Omental fat pad (tissue), 3 donors: ENCODE measurements at regions not wholly inside any gene's neighbourhood (a gene's known extent, or its start where the extent isn't known, plus 50 kb on each side); places are given as distances from the start of the nearest gene placed in this dataset.

Experiments
- ATAC-seq: fragments of 150-250 bp; one replicate; pipeline ENCODE4 v1.9.1; 2016; ENCODE audit warnings: mild to moderate bottlenecking, moderate library complexity; ENCODE audit not compliant: low FRiP score
- DNase-seq: peaks from one replicate; pipeline ENCODE4 v3.0.0-alpha.2; 2019; ENCODE audit warnings: low spot score
- CTCF ChIP-seq, 3 donors: fragments of 450-650 bp; IDR thresholded peaks; one replicate each; pipeline ENCODE4 v1.5.1; 2016 to 2017; ENCODE audit warnings: antibody characterized with exemption in 3 of 3, mild to moderate bottlenecking in 3 of 3, moderate library complexity in 2 of 3

DNA sequence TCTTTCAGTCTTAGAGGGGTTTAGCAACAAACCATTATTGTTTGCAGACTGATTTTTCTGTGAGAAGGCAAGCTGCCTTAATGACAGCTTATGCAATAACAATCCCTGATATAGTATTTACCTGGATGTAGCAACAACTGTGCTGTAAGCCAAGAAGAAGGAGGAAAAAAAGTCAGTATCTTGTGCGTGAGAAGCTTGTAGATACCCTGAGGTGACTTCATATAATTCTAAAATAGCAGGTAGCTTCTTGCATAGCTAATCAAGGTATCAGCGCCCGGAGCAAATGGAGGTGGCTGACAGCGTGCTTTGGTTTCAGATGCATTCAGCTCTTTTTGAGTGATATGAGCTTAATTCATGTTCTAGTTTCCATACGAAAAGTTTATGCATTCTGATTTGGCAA is 309.8 kb downstream of the KLF5 start:
- no peak for TF ChIP-seq CTCF (IDR thresholded peaks at IDR 0.05)
- DNase-seq, result no peak
- ATAC-seq, result no peak

- no peak for ATAC-seq
- no peak for TF ChIP-seq CTCF (IDR thresholded peaks at IDR 0.05)
These were observed 309.1 kb downstream of the KLF5 start for GRCh38 chr13:73367886-73368285.

DNA sequence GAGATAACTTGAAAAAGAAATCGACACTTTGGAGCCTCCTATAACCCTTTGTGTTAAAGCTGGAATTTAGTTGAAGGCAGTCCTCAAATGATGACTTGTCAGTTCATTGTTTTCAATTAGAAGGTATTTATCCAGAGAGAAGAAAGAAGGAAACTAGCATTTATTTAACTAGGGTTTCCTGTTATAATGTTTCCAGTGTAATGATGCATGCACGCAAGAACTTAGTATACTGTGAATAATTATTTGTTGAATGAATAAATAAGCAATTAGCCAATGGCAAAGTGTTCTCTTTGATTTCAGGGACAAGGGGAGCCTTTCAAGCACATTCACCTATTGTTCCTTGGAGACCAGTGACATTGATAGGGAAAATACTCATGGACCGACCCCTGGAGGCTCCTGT is 307.4 kb downstream of the KLF5 start:
- no peak for TF ChIP-seq CTCF (IDR thresholded peaks at IDR 0.05)
- ATAC-seq (no peak), DNase-seq (no peak)

More at GRCh38 chr13:73367886-73368285, 309.1 kb downstream of the KLF5 start:
- no peak for DNase-seq

DNA sequence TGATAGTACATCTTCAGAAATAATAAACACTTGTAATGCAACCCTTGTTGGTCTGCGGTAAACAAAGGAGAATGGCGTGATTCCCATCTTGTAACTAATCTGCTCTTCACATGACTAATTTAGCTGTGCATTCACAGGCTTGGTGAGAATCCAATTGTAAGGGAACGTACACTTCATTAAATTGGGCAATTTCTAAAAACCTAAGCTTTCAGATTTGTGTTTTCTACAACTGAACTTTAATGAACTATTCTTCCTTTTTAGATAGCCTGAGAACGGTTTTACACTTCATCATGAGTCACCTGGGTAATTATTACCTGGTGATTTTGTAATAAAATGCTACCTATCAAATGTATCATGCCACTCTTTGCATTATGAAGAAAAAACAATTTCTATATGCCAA is 306.9 kb downstream of the KLF5 start:
- ATAC-seq (no peak), DNase-seq (no peak)
- TF ChIP-seq CTCF (IDR thresholded peaks at IDR 0.05), result no peak

- TF ChIP-seq CTCF (IDR thresholded peaks at IDR 0.05), result no peak
- no peak for DNase-seq
- no peak for ATAC-seq
These were observed 306.4 kb downstream of the KLF5 start for GRCh38 chr13:73365252-73365651.

- no peak for ATAC-seq
- TF ChIP-seq CTCF (IDR thresholded peaks at IDR 0.05), result no peak
- DNase-seq, result no peak
These were observed 305.9 kb downstream of the KLF5 start for GRCh38 chr13:73364736-73365135.

GRCh38 chr13:73358606-73359095 is 299.8 kb downstream of the KLF5 start:
- TF ChIP-seq CTCF (IDR thresholded peaks at IDR 0.05), result no peak
- ATAC-seq (no peak), DNase-seq (no peak)
